GM12872 (cell line): ENCODE measurements at regions not wholly inside any gene's neighbourhood (a gene's known extent, or its start where the extent isn't known, plus 50 kb on each side); places are given as distances from the start of the nearest gene placed in this dataset.

Source experiments
- TF ChIP-seq, protein P1 (sequence below): IDR thresholded peaks from 3 replicates; pipeline ENCODE4 v1.5.1; 2011; ENCODE audit warnings: low read depth, mild to moderate bottlenecking, low read length, moderate library complexity; ENCODE audit not compliant: insufficient read depth

- TF ChIP-seq, protein P1, sequence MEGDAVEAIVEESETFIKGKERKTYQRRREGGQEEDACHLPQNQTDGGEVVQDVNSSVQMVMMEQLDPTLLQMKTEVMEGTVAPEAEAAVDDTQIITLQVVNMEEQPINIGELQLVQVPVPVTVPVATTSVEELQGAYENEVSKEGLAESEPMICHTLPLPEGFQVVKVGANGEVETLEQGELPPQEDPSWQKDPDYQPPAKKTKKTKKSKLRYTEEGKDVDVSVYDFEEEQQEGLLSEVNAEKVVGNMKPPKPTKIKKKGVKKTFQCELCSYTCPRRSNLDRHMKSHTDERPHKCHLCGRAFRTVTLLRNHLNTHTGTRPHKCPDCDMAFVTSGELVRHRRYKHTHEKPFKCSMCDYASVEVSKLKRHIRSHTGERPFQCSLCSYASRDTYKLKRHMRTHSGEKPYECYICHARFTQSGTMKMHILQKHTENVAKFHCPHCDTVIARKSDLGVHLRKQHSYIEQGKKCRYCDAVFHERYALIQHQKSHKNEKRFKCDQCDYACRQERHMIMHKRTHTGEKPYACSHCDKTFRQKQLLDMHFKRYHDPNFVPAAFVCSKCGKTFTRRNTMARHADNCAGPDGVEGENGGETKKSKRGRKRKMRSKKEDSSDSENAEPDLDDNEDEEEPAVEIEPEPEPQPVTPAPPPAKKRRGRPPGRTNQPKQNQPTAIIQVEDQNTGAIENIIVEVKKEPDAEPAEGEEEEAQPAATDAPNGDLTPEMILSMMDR, result no peak
These were observed 220.7 kb downstream of the IRS1 start for GRCh38 chr2:226578879-226579278.

GRCh38 chr2:226578373-226578772, 221.2 kb downstream of the IRS1 start:
- TF ChIP-seq, protein P1, result no peak

DNA sequence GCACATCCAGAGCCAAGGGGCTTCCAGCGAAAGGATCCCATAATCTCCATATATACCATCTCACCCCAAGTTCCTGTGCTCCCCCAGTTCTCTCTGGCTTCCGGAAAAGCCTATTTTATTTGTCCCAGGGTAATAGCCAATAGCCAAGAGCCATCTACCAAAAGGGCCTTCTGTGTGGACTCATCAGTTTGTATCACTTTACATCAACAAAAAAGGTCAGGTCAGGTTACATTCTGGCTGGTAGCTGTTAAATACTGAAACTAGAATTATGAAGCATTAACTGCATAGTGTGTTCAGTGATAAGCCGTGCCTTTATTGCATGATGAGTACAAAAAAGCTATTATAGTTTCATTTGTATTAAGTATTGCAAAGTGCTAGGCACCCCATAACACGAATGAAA, 223.7 kb downstream of the IRS1 start:
- TF ChIP-seq, protein P1, result no peak

GRCh38 chr2:226573158-226573557, 226.5 kb downstream of the IRS1 start:
- TF ChIP-seq, protein P1, result no peak

- TF ChIP-seq, protein P1, result no peak
These were observed 235.0 kb downstream of the IRS1 start for GRCh38 chr2:226564667-226565066.

DNA sequence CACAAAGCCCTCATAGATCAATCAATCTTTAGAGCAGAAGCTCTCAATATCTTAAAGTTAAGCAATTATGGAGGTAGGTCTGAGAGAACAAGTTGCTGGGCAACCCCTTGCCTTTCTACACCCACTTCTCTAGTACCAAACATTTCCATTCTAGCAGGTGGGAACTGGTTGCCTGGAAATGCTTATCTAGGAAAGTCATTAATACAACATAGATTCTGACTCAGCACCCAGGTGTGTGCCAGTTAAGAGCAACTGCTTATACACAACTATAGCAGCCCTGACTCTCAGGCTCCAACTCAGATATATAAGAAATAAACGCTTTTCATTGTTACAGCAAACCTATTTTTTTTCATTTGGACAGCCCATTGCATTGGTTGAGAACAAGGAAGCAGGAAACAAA, 237.7 kb downstream of the IRS1 start:
- TF ChIP-seq, protein P1, result no peak

DNA sequence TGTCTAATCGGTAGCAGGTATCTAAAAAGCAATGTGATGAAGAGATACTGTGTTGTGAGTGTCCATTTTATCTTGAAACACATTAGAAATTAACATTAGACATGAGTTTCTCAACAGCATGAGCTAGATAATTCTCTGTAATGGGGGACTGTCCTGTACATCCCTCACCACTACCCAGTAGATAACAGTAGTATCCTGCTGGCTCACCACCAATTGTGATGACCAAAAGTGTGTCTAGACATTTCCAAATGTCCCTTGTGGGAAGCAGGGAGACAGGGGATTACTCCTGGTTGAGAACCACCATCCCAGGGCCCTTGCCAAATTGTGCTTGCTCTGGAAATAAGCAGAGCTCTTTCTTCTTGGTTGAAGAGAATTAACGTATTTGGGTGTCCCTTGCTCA, 239.3 kb downstream of the IRS1 start:
- TF ChIP-seq, protein P1, result no peak

- TF ChIP-seq, protein P1, result no peak
These were observed 240.1 kb downstream of the IRS1 start for GRCh38 chr2:226559536-226559935.
